ENCODE measurements at regions not wholly inside any gene's neighbourhood (a gene's known extent, or its start where the extent isn't known, plus 50 kb on each side); places are given as distances from the start of the nearest gene placed in this dataset.
"Not testable (repeated sequence)": the region's sequence is repeated elsewhere in the genome, so short reads cannot be mapped to it uniquely, and the experiment has no call there.

GRCh38 chr13:48874165-48874564, 101.5 kb upstream of the FNDC3A start:
- Mint-ChIP-seq H3K4me3 (no peak overlapping the region), H3K9me3 (no peaks in the 10 kb centered on the region), H3K4me1 (no peaks in the 10 kb centered on the region), H3K36me3 (ENCODE audit: low read depth) (no peaks in the 10 kb centered on the region), H3K27me3 (ENCODE audit: low read depth) (peaks cover 23% of the 10 kb centered on the region), H3K27ac (no peak overlapping the region)
- no peak for TF ChIP-seq CTCF (IDR thresholded peaks at IDR 0.05; ENCODE audit: unreplicated experiment in 3 of 3)

- H3K4me1 Mint-ChIP-seq = no peaks in the 10 kb centered on the region
- H3K27me3 Mint-ChIP-seq (ENCODE audit: low read depth) = peaks cover 23% of the 10 kb centered on the region
- no peak overlapping the region for H3K4me3 Mint-ChIP-seq
- TF ChIP-seq CTCF (IDR thresholded peaks at IDR 0.05; ENCODE audit: unreplicated experiment in 3 of 3) = no peak
- H3K9me3 Mint-ChIP-seq = no peaks in the 10 kb centered on the region
- no peak overlapping the region for H3K27ac Mint-ChIP-seq
- H3K36me3 Mint-ChIP-seq (ENCODE audit: low read depth) = no peaks in the 10 kb centered on the region
Observed at GRCh38 chr13:48875047-48875446, 100.7 kb upstream of the FNDC3A start.

- Mint-ChIP-seq H3K36me3 (ENCODE audit: low read depth) (no peaks in the 10 kb centered on the region), H3K27ac (no peak overlapping the region), H3K4me1 (no peaks in the 10 kb centered on the region), H3K9me3 (no peaks in the 10 kb centered on the region), H3K4me3 (no peak overlapping the region), H3K27me3 (ENCODE audit: low read depth) (peaks cover 25% of the 10 kb centered on the region)
- no peak for TF ChIP-seq CTCF (IDR thresholded peaks at IDR 0.05; ENCODE audit: unreplicated experiment in 3 of 3)
Observed at GRCh38 chr13:48876289-48876688, 99.4 kb upstream of the FNDC3A start.

- no peak overlapping the region for H3K27ac Mint-ChIP-seq
- H3K9me3 Mint-ChIP-seq = no peaks in the 10 kb centered on the region
- H3K27me3 Mint-ChIP-seq (ENCODE audit: low read depth) = peaks cover 25% of the 10 kb centered on the region
- no peak overlapping the region for H3K4me3 Mint-ChIP-seq
- TF ChIP-seq CTCF (IDR thresholded peaks at IDR 0.05; ENCODE audit: unreplicated experiment in 3 of 3) = no peak
- H3K36me3 Mint-ChIP-seq (ENCODE audit: low read depth) = no peaks in the 10 kb centered on the region
- no peaks in the 10 kb centered on the region for H3K4me1 Mint-ChIP-seq
Observed at GRCh38 chr13:48879432-48879831, 96.3 kb upstream of the FNDC3A start.

GRCh38 chr13:48879854-48880253, 95.9 kb upstream of the FNDC3A start:
- no peak for TF ChIP-seq CTCF (IDR thresholded peaks at IDR 0.05; ENCODE audit: unreplicated experiment in 3 of 3)
- Mint-ChIP-seq H3K27ac (no peak overlapping the region), H3K4me1 (no peaks in the 10 kb centered on the region), H3K36me3 (ENCODE audit: low read depth) (no peaks in the 10 kb centered on the region), H3K4me3 (no peak overlapping the region), H3K27me3 (ENCODE audit: low read depth) (peaks cover 20% of the 10 kb centered on the region), H3K9me3 (no peaks in the 10 kb centered on the region)

GRCh38 chr13:48883786-48884185, 91.9 kb upstream of the FNDC3A start:
- H3K27ac Mint-ChIP-seq; H3K27me3 Mint-ChIP-seq (ENCODE audit: low read depth); H3K4me1 Mint-ChIP-seq; H3K4me3 Mint-ChIP-seq; H3K9me3 Mint-ChIP-seq; H3K36me3 Mint-ChIP-seq (ENCODE audit: low read depth): not testable (repeated sequence)

- Mint-ChIP-seq H3K36me3 (ENCODE audit: low read depth) (no peaks in the 10 kb centered on the region), H3K4me3 (no peak overlapping the region), H3K27ac (no peak overlapping the region), H3K9me3 (no peaks in the 10 kb centered on the region), H3K27me3 (ENCODE audit: low read depth) (peaks cover 4% of the 10 kb centered on the region), H3K4me1 (no peaks in the 10 kb centered on the region)
- no peak for TF ChIP-seq CTCF (IDR thresholded peaks at IDR 0.05; ENCODE audit: unreplicated experiment in 3 of 3)
Observed at GRCh38 chr13:48885027-48885395, 90.7 kb upstream of the FNDC3A start.
